ENCODE measurements at regions not wholly inside any gene's neighbourhood (a gene's known extent, or its start where the extent isn't known, plus 50 kb on each side); places are given as distances from the start of the nearest gene placed in this dataset.

DNA sequence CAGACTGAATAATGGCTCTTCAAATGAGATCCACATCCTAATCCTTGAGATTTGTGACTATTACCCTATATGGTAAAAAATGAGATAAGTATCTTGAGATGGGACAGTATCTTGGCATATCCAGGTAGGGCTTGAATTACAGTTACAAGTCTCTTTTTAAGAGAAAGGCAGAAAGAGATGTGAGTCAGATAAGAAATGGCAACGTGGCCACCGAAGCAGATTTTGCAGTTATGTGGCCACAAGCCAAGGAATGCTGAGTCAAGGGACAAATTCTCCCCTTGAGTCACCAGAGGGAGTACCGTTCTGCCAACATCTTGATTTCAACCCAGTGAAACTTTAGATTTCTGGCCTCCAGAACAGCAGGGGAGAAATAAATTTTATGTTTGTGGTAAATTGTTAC lies 1983.0 kb upstream of the C9orf72 start:
- H3K27me3 ChIP-seq: no peaks in the 10 kb centered on the region
- intact Hi-C loops (cut with DNase I): no loop called here

GRCh38 chr9:29556746-29557145 lies 1983.5 kb upstream of the C9orf72 start:
- TF ChIP-seq, protein P1, sequence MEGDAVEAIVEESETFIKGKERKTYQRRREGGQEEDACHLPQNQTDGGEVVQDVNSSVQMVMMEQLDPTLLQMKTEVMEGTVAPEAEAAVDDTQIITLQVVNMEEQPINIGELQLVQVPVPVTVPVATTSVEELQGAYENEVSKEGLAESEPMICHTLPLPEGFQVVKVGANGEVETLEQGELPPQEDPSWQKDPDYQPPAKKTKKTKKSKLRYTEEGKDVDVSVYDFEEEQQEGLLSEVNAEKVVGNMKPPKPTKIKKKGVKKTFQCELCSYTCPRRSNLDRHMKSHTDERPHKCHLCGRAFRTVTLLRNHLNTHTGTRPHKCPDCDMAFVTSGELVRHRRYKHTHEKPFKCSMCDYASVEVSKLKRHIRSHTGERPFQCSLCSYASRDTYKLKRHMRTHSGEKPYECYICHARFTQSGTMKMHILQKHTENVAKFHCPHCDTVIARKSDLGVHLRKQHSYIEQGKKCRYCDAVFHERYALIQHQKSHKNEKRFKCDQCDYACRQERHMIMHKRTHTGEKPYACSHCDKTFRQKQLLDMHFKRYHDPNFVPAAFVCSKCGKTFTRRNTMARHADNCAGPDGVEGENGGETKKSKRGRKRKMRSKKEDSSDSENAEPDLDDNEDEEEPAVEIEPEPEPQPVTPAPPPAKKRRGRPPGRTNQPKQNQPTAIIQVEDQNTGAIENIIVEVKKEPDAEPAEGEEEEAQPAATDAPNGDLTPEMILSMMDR (IDR thresholded peaks at IDR 0.05): no peak
- no peak for TF ChIP-seq POLR2A (IDR thresholded peaks at IDR 0.05)
- Histone ChIP-seq H3K27me3 (no peaks in the 10 kb centered on the region), H3K9me3 (no peaks in the 10 kb centered on the region), H3K27ac (no peak overlapping the region), H3K36me3 (no peaks in the 10 kb centered on the region), H3K4me1 (no peaks in the 10 kb centered on the region), H3K4me3 (replicated peaks in 1 of 3) (no peak overlapping the region)
- no peak for DNase-seq
- intact Hi-C loops (cut with DNase I): no loop called here
- 81 to 85% methylated on average over 2 of the region's 2 CpGs for WGBS, 2 donors

More for the DNA sequence above, 1983.0 kb upstream of the C9orf72 start:
- H3K4me1 ChIP-seq: no peaks in the 10 kb centered on the region
- no peak overlapping the region for H3K27ac ChIP-seq
- TF ChIP-seq POLR2A (IDR thresholded peaks at IDR 0.05): no peak
- TF ChIP-seq, protein P1 (IDR thresholded peaks at IDR 0.05): no peak
- no peaks in the 10 kb centered on the region for H3K36me3 ChIP-seq
- H3K9me3 ChIP-seq: no peaks in the 10 kb centered on the region
- 28 to 68% methylated on average over 3 of the region's 3 CpGs for WGBS, 2 donors
- no peak overlapping the region for H3K4me3 ChIP-seq (replicated peaks in 1 of 3)
- no peak for DNase-seq

DNA sequence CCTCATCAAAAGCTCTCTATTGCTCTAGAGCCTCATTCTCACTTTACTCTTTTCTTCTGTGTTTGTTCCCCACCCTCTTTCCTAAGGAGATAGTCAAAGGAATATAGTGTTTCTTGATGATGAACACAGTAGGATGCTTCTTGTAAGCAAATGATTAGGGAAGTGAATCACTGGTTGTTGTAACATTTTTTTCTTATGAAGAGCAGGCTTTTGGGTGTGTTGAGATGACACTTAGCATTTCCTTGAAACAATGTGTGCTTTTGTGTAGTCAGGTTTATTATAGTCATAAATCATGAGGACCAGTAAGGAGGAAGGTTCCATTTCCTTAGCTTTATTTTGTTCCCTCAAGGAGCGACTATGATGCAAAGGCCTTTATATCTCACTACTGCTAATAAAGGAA lies 1991.3 kb upstream of the C9orf72 start:
- H3K9me3 ChIP-seq: no peaks in the 10 kb centered on the region
- TF ChIP-seq POLR2A (IDR thresholded peaks at IDR 0.05): no peak
- TF ChIP-seq, protein P1 (IDR thresholded peaks at IDR 0.05): no peak
- DNase-seq: no peak
- 74 to 78% methylated on average over 1 of the region's 1 CpG for WGBS, 2 donors
- H3K4me3 ChIP-seq (replicated peaks in 1 of 3): no peak overlapping the region
- no peaks in the 10 kb centered on the region for H3K27me3 ChIP-seq
- intact Hi-C loops (cut with DNase I): no loop called here
- no peaks in the 10 kb centered on the region for H3K36me3 ChIP-seq
- H3K27ac ChIP-seq: no peak overlapping the region
- no peaks in the 10 kb centered on the region for H3K4me1 ChIP-seq

DNA sequence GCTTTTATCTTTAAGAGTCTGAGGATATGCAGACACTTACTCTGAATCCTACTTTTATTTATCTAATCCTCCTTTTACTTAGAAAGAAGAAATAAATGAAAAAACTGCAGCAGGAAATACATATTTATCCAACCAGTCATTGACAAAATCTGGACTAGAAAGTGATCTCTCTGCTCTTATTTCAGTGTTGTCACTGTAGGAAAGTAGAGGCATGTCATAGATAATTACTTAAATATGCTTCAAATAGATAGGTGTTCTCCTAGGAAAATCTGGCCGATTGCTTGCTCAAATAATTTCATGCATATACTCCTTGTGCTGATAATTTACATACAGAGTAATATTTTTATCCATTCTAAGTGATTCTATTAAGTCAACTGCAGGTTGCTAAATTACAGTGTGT lies 2001.9 kb upstream of the C9orf72 start:
- H3K4me3 ChIP-seq (replicated peaks in 1 of 3): no peak overlapping the region
- no peaks in the 10 kb centered on the region for H3K9me3 ChIP-seq
- no peak overlapping the region for H3K27ac ChIP-seq
- no peaks in the 10 kb centered on the region for H3K27me3 ChIP-seq
- intact Hi-C loops (cut with DNase I): no loop called here
- DNase-seq: no peak
- WGBS, 2 donors: 32 to 78% methylated on average over 1 of the region's 1 CpG
- TF ChIP-seq POLR2A (IDR thresholded peaks at IDR 0.05): no peak
- TF ChIP-seq, protein P1 (IDR thresholded peaks at IDR 0.05): no peak
- H3K36me3 ChIP-seq: no peaks in the 10 kb centered on the region
- no peaks in the 10 kb centered on the region for H3K4me1 ChIP-seq

GRCh38 chr9:29588361-29588760 lies 2015.1 kb upstream of the C9orf72 start:
- no peak for TF ChIP-seq POLR2A (IDR thresholded peaks at IDR 0.05)
- TF ChIP-seq, protein P1 (IDR thresholded peaks at IDR 0.05): no peak
- DNase-seq: no peak
- Histone ChIP-seq H3K4me1 (no peaks in the 10 kb centered on the region), H3K9me3 (no peaks in the 10 kb centered on the region), H3K27ac (no peak overlapping the region), H3K27me3 (no peaks in the 10 kb centered on the region), H3K4me3 (replicated peaks in 1 of 3) (no peak overlapping the region), H3K36me3 (no peaks in the 10 kb centered on the region)
- WGBS, 2 donors: 85 to 92% methylated on average over 2 of the region's 2 CpGs
- intact Hi-C loops (cut with DNase I): no loop called here

All from thyroid gland (tissue), 4 donors.